ENCODE measurements at regions not wholly inside any gene's neighbourhood (a gene's known extent, or its start where the extent isn't known, plus 50 kb on each side); places are given as distances from the start of the nearest gene placed in this dataset.

GRCh38 chr4:33189169-33189568, 2469.0 kb downstream of the PCDH7 start:
- DNase-seq (ENCODE audit: extremely low spot score) = no peak
- POLR2A ChIA-PET = no interaction called here
- TF ChIP-seq, protein P1, sequence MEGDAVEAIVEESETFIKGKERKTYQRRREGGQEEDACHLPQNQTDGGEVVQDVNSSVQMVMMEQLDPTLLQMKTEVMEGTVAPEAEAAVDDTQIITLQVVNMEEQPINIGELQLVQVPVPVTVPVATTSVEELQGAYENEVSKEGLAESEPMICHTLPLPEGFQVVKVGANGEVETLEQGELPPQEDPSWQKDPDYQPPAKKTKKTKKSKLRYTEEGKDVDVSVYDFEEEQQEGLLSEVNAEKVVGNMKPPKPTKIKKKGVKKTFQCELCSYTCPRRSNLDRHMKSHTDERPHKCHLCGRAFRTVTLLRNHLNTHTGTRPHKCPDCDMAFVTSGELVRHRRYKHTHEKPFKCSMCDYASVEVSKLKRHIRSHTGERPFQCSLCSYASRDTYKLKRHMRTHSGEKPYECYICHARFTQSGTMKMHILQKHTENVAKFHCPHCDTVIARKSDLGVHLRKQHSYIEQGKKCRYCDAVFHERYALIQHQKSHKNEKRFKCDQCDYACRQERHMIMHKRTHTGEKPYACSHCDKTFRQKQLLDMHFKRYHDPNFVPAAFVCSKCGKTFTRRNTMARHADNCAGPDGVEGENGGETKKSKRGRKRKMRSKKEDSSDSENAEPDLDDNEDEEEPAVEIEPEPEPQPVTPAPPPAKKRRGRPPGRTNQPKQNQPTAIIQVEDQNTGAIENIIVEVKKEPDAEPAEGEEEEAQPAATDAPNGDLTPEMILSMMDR (IDR thresholded peaks at IDR 0.05; ENCODE audit: control extremely low read depth, extremely low read depth, low read depth, missing control alignments) = no peak

DNA sequence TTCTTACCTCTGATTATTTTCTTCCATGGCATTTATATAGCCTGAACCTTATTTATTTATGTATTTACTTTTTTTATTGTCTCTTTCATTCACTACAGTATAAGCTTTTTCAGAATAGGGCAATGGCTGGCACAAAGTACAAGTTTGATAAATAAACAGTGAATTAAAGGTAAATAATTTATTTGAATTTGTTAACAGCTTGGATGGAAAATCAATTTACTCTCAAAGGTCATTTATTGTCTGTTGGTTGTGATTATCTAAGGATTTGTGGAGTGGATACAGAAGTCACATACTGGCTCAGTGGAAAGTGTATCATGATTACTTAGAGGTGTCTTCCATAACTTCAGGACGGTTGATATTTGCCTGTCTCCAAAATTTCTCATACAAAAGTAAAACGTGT, 2472.9 kb downstream of the PCDH7 start:
- TF ChIP-seq, protein P1 (IDR thresholded peaks at IDR 0.05; ENCODE audit: control extremely low read depth, extremely low read depth, low read depth, missing control alignments) = no peak
- CTCF ChIA-PET = no interaction called here
- DNase-seq (ENCODE audit: extremely low spot score) = no peak
- POLR2A ChIA-PET = no interaction called here

More at GRCh38 chr4:33189169-33189568, 2469.0 kb downstream of the PCDH7 start:
- CTCF ChIA-PET = no interaction called here

DNA sequence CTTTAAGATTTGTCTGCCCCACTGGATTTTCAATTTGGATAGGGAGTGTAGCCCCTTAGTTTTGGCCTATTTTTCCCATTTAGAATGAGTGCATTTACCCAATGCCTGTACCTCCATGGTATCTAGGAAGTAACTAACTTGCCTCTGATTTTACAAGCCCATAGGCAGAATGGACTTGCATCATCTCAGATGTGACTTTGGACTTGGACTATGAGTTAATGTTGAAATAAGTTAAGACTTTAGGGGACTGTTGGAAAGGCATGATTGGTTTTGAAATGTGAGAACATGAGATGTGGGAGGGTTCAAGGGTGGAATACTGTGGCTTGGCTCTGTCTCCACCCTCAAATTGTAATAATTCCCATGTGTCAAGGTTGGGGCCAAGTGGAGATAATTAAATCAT, 2480.2 kb downstream of the PCDH7 start:
- no peak for DNase-seq (ENCODE audit: extremely low spot score)
- POLR2A ChIA-PET = no interaction called here
- TF ChIP-seq, protein P1 (IDR thresholded peaks at IDR 0.05; ENCODE audit: control extremely low read depth, extremely low read depth, low read depth, missing control alignments) = no peak
- CTCF ChIA-PET = no interaction called here

GRCh38 chr4:33218238-33218637, 2498.1 kb downstream of the PCDH7 start:
- POLR2A ChIA-PET = no interaction called here
- CTCF ChIA-PET = no interaction called here
- TF ChIP-seq, protein P1 (IDR thresholded peaks at IDR 0.05; ENCODE audit: control extremely low read depth, extremely low read depth, low read depth, missing control alignments) = no peak
- no peak for DNase-seq (ENCODE audit: extremely low spot score)

- CTCF ChIA-PET = no interaction called here
Observed at GRCh38 chr4:33226133-33226532, 2506.0 kb downstream of the PCDH7 start.

DNA sequence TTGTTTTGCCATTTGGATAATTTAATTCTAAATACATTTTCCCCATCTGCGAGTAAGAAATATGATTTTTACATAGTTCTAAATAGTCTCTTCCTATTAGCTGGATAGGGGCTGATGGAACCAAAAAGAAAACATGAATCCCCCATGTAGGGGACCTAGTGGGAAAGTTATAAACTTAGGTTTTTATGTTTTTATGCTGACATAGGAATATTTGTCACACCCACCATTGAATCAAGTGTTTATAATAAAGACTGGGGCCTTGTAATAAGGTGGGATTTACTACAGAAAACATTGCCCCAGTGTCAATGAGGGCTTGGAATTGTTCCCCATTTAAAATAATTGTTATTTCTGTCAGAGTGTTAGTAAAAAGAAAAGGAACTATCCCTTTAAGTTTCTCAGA, 2506.6 kb downstream of the PCDH7 start:
- TF ChIP-seq, protein P1 (IDR thresholded peaks at IDR 0.05; ENCODE audit: control extremely low read depth, extremely low read depth, low read depth, missing control alignments) = no peak
- DNase-seq (ENCODE audit: extremely low spot score) = no peak
- POLR2A ChIA-PET = no interaction called here
- CTCF ChIA-PET = no interaction called here

More at GRCh38 chr4:33226133-33226532, 2506.0 kb downstream of the PCDH7 start:
- POLR2A ChIA-PET = no interaction called here
- DNase-seq (ENCODE audit: extremely low spot score) = no peak
- TF ChIP-seq, protein P1 (IDR thresholded peaks at IDR 0.05; ENCODE audit: control extremely low read depth, extremely low read depth, low read depth, missing control alignments) = no peak

DNA sequence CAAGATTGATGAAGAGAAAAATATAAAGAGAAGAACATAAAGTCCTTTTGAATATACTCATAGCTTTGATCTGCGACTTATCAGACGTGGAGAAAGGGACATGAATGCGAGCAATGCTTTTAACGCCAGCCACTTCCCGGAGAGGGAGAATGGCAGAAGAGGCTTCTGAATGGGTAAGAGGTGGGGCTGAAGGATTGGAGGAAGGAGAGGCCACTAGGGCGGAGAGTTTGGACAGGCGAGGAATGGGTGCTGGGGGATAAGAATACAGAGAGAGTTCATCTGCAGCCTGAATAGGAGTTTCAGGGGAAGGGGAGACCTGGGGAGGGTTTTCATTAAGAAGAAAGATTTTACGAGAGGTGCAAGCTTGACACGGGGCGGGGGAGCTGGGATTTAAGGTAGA, 2534.9 kb downstream of the PCDH7 start:
- TF ChIP-seq, protein P1 (IDR thresholded peaks at IDR 0.05; ENCODE audit: control extremely low read depth, extremely low read depth, low read depth, missing control alignments) = no peak
- DNase-seq (ENCODE audit: extremely low spot score) = no peak
- ChIA-PET CTCF (no interaction called here), POLR2A (no interaction called here)
